Thyroid gland (tissue), 4 donors: ENCODE measurements at regions not wholly inside any gene's neighbourhood (a gene's known extent, or its start where the extent isn't known, plus 50 kb on each side); places are given as distances from the start of the nearest gene placed in this dataset.

Experiments used
- DNase-seq, 2 donors: peaks; one replicate each; pipeline ENCODE4 v3.0.0-alpha.2; 2019
- H3K27ac ChIP-seq, 3 donors: fragments of 200-600 bp; sonication (generic); 1 replicate in 2 of 3; 2 replicates in 1 of 3; pipeline ENCODE4 v1.5.1; 2016 to 2019; ENCODE audit warnings: mild to moderate bottlenecking in 1 of 3, moderate library complexity in 1 of 3
- H3K27me3 ChIP-seq: fragments of 200-600 bp; sonication (generic); one replicate; pipeline ENCODE4 v1.5.1; 2019
- H3K36me3 ChIP-seq, 2 donors: fragments of 200-600 bp; sonication (generic); one replicate each; pipeline ENCODE4 v1.5.1; 2016 to 2019
- H3K4me1 ChIP-seq, 2 donors: fragments of 200-600 bp; sonication (generic); one replicate each; pipeline ENCODE4 v1.5.1; 2017 to 2019
- H3K4me3 ChIP-seq, 3 donors: fragments of 200-600 bp; sonication (generic); replicated peaks in 1 of 3; 1 replicate in 2 of 3; 2 replicates in 1 of 3; pipeline ENCODE4 v1.5.1; 2016; ENCODE audit warnings: mild to moderate bottlenecking in 1 of 3
- H3K9me3 ChIP-seq: fragments of 200-600 bp; sonication (generic); one replicate; pipeline ENCODE4 v1.5.1; 2017
- CTCF ChIP-seq, 6 experiments: fragments of 200-600 bp in 3 of 6; fragments of 450-650 bp in 3 of 6; sonication (generic) in 3 of 6; IDR thresholded peaks; one replicate each; pipeline ENCODE4 v1.5.1; 2016 to 2019; ENCODE audit warnings: antibody characterized with exemption in 6 of 6, mild to moderate bottlenecking in 2 of 6, inconsistent platforms in 1 of 6, moderate library complexity in 1 of 6
- POLR2A ChIP-seq, 2 donors: fragments of 450-650 bp; IDR thresholded peaks; one replicate each; pipeline ENCODE4 v1.6.1; 2017; ENCODE audit warnings: antibody characterized with exemption in 2 of 2, mild to moderate bottlenecking in 2 of 2, moderate library complexity in 1 of 2
- WGBS, 2 donors: methylation state at CpG; one replicate each; pipeline ENCODE4 v1.1.5; 2017; 5-methylcytosine and 5-hydroxymethylcytosine counted together
- intact Hi-C: fragments of 100-400 bp; cut with DNase I; formaldehyde crosslinking; loops from one replicate; pipeline ENCODE4 v1.15.1; 2023

- Histone ChIP-seq H3K27me3 (no peaks in the 10 kb centered on the region), H3K9me3 (no peaks in the 10 kb centered on the region), H3K36me3 (no peaks in the 10 kb centered on the region), H3K4me1 (no peaks in the 10 kb centered on the region), H3K4me3 (no peak overlapping the region), H3K27ac (no peak overlapping the region)
- intact Hi-C loops = no loop called here
- DNase-seq = no peak
- TF ChIP-seq POLR2A (IDR thresholded peaks at IDR 0.05) (no peak), CTCF (IDR thresholded peaks at IDR 0.05) (no peak)
- WGBS, 2 donors = 91 to 94% methylated on average over 13 of the region's 13 CpGs
These were observed 178.4 kb downstream of the C16orf95 start for GRCh38 chr16:87138738-87139267.

- H3K27ac ChIP-seq = no peak overlapping the region
- no peaks in the 10 kb centered on the region for H3K27me3 ChIP-seq
- DNase-seq = no peak
- H3K9me3 ChIP-seq = no peaks in the 10 kb centered on the region
- intact Hi-C loops = no loop called here
- no peak overlapping the region for H3K4me3 ChIP-seq
- WGBS, 2 donors = 72 to 77% methylated on average over 36 of the region's 39 CpGs
- TF ChIP-seq POLR2A (IDR thresholded peaks at IDR 0.05) (no peak), CTCF (IDR thresholded peaks at IDR 0.05) (no peak)
- H3K36me3 ChIP-seq = no peaks in the 10 kb centered on the region
- H3K4me1 ChIP-seq = no peaks in the 10 kb centered on the region
These were observed 176.7 kb downstream of the C16orf95 start for GRCh38 chr16:87140211-87141200.

- no peak overlapping the region for H3K4me3 ChIP-seq
- no peaks in the 10 kb centered on the region for H3K9me3 ChIP-seq
- no peaks in the 10 kb centered on the region for H3K36me3 ChIP-seq
- no peaks in the 10 kb centered on the region for H3K4me1 ChIP-seq
- DNase-seq = no peak
- no peaks in the 10 kb centered on the region for H3K27me3 ChIP-seq
- no peak overlapping the region for H3K27ac ChIP-seq
- TF ChIP-seq POLR2A (IDR thresholded peaks at IDR 0.05) = no peak
- no peak for TF ChIP-seq CTCF (IDR thresholded peaks at IDR 0.05)
- intact Hi-C loops = no loop called here
- 69 to 73% methylated on average over 5 of the region's 5 CpGs for WGBS, 2 donors
These were observed 175.8 kb downstream of the C16orf95 start for GRCh38 chr16:87141402-87141801.

- intact Hi-C loops = no loop called here
- H3K4me3 ChIP-seq = no peak overlapping the region
- H3K9me3 ChIP-seq = no peaks in the 10 kb centered on the region
- H3K27ac ChIP-seq = no peak overlapping the region
- DNase-seq = no peak
- TF ChIP-seq POLR2A (IDR thresholded peaks at IDR 0.05) (no peak), CTCF (IDR thresholded peaks at IDR 0.05) (no peak)
- no peaks in the 10 kb centered on the region for H3K36me3 ChIP-seq
- H3K4me1 ChIP-seq = no peaks in the 10 kb centered on the region
- H3K27me3 ChIP-seq = no peaks in the 10 kb centered on the region
- 71 to 82% methylated on average over 9 to 10 of the region's 15 CpGs for WGBS, 2 donors
These were observed 173.5 kb downstream of the C16orf95 start for GRCh38 chr16:87143661-87144121.

GRCh38 chr16:87144232-87144631, 173.0 kb downstream of the C16orf95 start:
- Histone ChIP-seq H3K4me3 (no peak overlapping the region), H3K4me1 (no peaks in the 10 kb centered on the region), H3K36me3 (no peaks in the 10 kb centered on the region), H3K27ac (no peak overlapping the region), H3K27me3 (no peaks in the 10 kb centered on the region), H3K9me3 (no peaks in the 10 kb centered on the region)
- TF ChIP-seq CTCF (IDR thresholded peaks at IDR 0.05) = no peak
- no peak for TF ChIP-seq POLR2A (IDR thresholded peaks at IDR 0.05)
- intact Hi-C loops = no loop called here
- WGBS, 2 donors = 92 to 93% methylated on average over 11 of the region's 11 CpGs
- DNase-seq = no peak
